ENCODE measurements at regions not wholly inside any gene's neighbourhood (a gene's known extent, or its start where the extent isn't known, plus 50 kb on each side); places are given as distances from the start of the nearest gene placed in this dataset.
A peak's percentile ranks its signal among the peaks of the same experiment; 100 is the strongest.

DNA sequence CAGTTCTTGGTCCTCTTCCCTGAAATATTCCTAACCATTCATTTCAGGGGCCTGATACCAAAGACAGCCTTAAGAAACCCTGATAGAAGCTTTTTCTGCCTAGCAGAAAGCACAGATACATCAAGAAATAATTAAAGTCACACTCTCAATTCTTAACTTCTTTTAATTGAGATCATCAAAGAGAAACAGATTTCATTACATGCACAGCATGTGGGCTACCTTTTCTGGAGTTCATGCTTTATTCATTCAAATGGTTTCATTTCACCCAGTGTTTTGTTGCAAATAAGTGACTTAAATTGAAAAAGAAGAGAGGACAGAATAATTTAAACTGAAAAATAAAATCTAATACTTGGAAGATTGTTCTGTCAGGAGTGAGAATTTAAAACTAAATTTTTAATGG, 192.6 kb upstream of the GGTLC1 start:
- intact Hi-C loops (cut with micrococcal nuclease) = no loop called here
- Mint-ChIP-seq H3K27ac (no peak overlapping the region), H3K9me3 (no peaks in the 10 kb centered on the region), H3K36me3 (no peaks in the 10 kb centered on the region), H3K4me3 (no peak overlapping the region), H3K27me3 (peaks cover 3% of the 10 kb centered on the region), H3K4me1 (ENCODE audit: low read depth) (no peaks in the 10 kb centered on the region)
- no peak for DNase-seq
- POLR2A ChIA-PET = no interaction called here
- CTCF ChIA-PET = no interaction called here

DNA sequence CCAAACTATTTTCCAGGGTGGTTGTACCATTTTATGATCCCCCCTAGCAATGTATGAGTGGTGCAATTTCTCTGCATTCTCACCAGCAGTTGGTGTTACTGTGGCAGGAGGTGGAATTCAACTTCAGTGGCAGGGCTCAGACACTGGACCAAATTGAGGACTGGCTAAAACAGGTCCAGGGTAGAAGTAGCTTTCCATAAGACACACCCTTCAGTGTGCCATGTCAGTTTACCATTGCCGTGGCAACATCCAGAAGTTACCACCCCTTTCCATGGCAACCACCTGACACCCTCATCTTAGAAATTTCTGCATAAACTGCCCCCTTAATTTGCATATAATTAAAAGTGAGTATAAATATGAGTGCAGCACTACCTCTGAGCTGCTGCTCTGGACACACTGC, 180.7 kb upstream of the GGTLC1 start:
- Mint-ChIP-seq H3K4me1 (ENCODE audit: low read depth) (no peaks in the 10 kb centered on the region), H3K4me3 (no peak overlapping the region), H3K9me3 (peaks cover 11% of the 10 kb centered on the region), H3K27ac (no peak overlapping the region), H3K36me3 (no peaks in the 10 kb centered on the region), H3K27me3 (peaks cover 13% of the 10 kb centered on the region)
- ChIA-PET CTCF (no interaction called here), POLR2A (no interaction called here)
- intact Hi-C loops (cut with micrococcal nuclease) = no loop called here
- DNase-seq = no peak

- intact Hi-C loops (cut with micrococcal nuclease) = no loop called here
Observed at GRCh38 chr20:24166412-24166811, 177.8 kb upstream of the GGTLC1 start.

DNA sequence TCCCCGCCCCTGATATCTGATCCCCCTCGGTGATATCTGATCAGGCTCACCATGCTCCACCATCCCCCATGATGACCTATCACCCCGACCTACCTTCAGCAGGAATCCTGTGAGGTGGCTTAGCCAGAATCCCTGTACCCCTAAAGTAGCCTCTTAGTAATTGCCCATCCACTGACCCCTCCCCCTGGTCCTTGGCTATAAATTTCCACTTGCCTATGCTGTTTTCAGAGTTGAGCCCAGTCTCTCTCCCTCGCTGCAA, 177.5 kb upstream of the GGTLC1 start:
- no peaks in the 10 kb centered on the region for H3K4me1 Mint-ChIP-seq (ENCODE audit: low read depth)
- H3K27ac Mint-ChIP-seq = no peak overlapping the region
- CTCF ChIA-PET = no interaction called here
- H3K9me3 Mint-ChIP-seq = no peaks in the 10 kb centered on the region
- POLR2A ChIA-PET = no interaction called here
- no peaks in the 10 kb centered on the region for H3K36me3 Mint-ChIP-seq
- no peak overlapping the region for H3K4me3 Mint-ChIP-seq
- DNase-seq = no peak
- no peaks in the 10 kb centered on the region for H3K27me3 Mint-ChIP-seq
- intact Hi-C loops (cut with micrococcal nuclease) = no loop called here

More at GRCh38 chr20:24166412-24166811, 177.8 kb upstream of the GGTLC1 start:
- peaks cover under 1% of the 10 kb centered on the region for H3K9me3 Mint-ChIP-seq
- H3K27me3 Mint-ChIP-seq = no peaks in the 10 kb centered on the region
- H3K4me3 Mint-ChIP-seq = no peak overlapping the region
- no peak for DNase-seq
- H3K27ac Mint-ChIP-seq = no peak overlapping the region
- no peaks in the 10 kb centered on the region for H3K4me1 Mint-ChIP-seq (ENCODE audit: low read depth)
- ChIA-PET CTCF (no interaction called here), POLR2A (no interaction called here)
- no peaks in the 10 kb centered on the region for H3K36me3 Mint-ChIP-seq

DNA sequence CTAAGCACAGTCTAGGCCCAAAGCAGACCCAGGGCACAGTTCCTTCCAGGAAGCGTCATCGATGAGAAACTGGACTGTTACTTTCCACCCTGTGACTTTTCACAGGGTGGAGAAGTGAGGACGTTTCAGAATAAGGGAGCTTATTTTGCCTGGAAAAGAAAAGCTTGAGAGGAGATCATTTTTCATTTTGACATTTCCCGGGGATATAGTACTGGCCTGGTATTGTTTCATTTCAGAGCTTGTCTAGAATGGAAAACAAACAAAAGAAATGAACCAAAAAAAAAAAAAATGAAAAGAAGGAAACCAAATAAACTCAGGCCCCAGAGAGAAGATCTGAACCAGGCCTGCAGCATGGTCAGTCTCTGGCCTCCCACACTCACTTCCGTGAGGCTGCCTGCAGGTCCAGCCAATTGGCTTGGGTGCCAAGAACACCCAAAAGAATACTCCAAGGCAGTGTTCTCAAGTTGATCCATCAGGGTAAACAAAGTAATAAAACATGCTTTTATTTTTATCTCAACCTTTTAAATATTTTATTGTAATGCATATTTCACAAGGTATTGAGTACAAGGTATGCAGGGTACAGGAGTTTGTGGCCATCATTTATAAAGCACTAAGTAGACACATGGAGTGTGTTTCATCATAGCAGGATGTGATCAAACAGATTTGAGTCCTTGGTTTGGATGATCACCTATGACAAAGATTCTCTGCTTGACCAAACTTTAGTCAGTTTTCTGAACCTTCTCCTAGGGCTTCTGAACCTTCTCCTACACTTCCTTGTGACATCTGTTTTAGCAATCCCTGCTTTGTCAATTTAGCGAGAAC, 176.9 kb upstream of the GGTLC1 start:
- Mint-ChIP-seq H3K9me3 (no peaks in the 10 kb centered on the region), H3K36me3 (no peaks in the 10 kb centered on the region), H3K27ac (no peak overlapping the region), H3K4me3 (no peak overlapping the region), H3K27me3 (no peaks in the 10 kb centered on the region), H3K4me1 (ENCODE audit: low read depth) (no peaks in the 10 kb centered on the region)
- ChIA-PET POLR2A (no interaction called here), CTCF (interaction anchor here (0.7 to 0.9 kb wide), 2 partner anchors 63 to 228 kb away, joined by 3 to 5 read pairs; no protein-coding TSS in a partner anchor)
- DNase-seq = no peak
- intact Hi-C loops (cut with micrococcal nuclease) = loop anchor here (2.0 kb wide), 1 partner anchor 63 kb away; no protein-coding TSS in a partner anchor

DNA sequence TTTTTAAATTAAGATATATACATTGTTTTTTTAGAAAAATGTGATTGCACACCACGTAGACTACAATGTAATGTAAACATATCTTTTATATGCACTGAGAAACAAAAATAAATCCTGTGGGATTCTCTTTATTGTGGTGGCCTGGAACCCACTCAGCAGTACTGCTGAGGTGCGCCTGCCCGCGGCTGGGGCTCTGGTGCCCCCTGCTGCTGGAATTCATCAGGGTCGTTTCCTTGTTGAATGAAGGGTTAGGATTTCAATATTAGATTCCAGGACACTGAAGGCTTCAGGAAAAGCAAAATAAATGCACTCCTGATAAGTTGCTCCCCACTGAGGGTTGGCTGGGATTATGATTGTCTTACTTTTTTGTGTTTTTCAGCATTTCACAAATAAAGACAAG, 175.8 kb upstream of the GGTLC1 start:
- H3K36me3 Mint-ChIP-seq = no peaks in the 10 kb centered on the region
- ChIA-PET POLR2A (no interaction called here), CTCF (interaction anchor here (0.9 kb wide), 1 partner anchor 227 kb away, joined by 5 read pairs; no protein-coding TSS in a partner anchor)
- no peak overlapping the region for H3K4me3 Mint-ChIP-seq
- H3K27ac Mint-ChIP-seq = no peak overlapping the region
- H3K4me1 Mint-ChIP-seq (ENCODE audit: low read depth) = no peaks in the 10 kb centered on the region
- no peaks in the 10 kb centered on the region for H3K27me3 Mint-ChIP-seq
- peak; percentile 47 for DNase-seq
- H3K9me3 Mint-ChIP-seq = no peaks in the 10 kb centered on the region
- intact Hi-C loops (cut with micrococcal nuclease) = loop anchor here (2.0 to 5.0 kb wide), 2 partner anchors 62 to 753 kb away; no protein-coding TSS in a partner anchor

DNA sequence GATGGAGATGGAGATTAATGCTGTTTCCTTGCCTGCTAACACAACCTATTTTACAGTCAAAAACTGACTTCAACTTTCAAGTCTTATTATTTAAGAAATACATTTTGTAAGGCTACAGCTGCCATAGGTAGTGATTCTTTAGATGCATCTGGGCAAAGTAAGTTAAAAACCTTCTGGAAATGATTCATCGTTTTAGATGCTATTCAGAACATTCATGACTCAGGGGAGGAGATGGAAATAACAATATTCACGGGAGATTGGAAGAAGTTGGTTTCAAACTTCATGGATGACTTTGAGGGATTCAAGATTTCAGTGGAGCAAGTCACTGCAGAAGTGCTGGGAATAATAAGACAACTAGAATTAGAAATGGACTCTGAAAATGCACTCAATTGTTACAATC, 174.9 kb upstream of the GGTLC1 start:
- Mint-ChIP-seq H3K9me3 (no peaks in the 10 kb centered on the region), H3K36me3 (no peaks in the 10 kb centered on the region), H3K27ac (no peak overlapping the region), H3K4me1 (ENCODE audit: low read depth) (no peaks in the 10 kb centered on the region), H3K27me3 (no peaks in the 10 kb centered on the region), H3K4me3 (no peak overlapping the region)
- DNase-seq = no peak
- intact Hi-C loops (cut with micrococcal nuclease) = loop anchor here (5.0 kb wide), 1 partner anchor 754 kb away; no protein-coding TSS in a partner anchor
- CTCF ChIA-PET = interaction anchor here (0.6 to 1.8 kb wide), 4 partner anchors 8 to 227 kb away, joined by 3 to 6 read pairs (median 3); no protein-coding TSS in a partner anchor
- POLR2A ChIA-PET = no interaction called here

DNA sequence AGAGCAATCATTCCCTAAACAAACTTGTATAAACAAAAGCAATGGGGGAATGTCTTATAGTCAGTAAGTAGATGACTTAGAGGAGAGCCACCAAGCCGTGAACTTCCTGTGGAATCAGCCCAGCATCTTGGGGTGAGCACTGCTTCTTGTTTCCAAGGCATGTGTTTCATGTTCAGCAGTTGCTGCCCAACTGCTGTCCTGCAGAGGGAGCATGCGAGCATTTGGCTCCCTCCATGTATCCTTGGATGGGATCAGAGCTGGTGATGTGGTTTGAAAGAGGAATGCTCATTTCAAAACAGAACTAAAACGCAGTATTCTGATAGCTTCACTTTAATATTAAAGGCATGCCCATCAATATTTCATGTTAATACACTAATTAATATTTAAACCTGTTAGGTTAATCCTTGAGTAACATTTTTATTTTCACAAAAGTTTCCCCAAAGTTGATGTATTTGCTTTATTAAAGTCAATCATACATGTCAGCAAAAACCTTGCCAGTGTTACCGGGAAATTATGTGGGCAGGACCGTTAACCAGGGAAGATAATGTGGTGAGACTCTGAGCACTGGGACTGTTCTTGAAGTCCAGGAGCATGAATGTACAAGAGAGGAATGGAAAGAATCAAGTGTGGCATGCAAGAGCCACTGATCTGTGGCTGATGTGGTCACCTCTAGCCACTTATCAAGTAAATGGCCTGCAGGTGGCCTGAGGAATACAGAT, 172.1 kb upstream of the GGTLC1 start:
- H3K4me1 Mint-ChIP-seq (ENCODE audit: low read depth) = no peaks in the 10 kb centered on the region
- DNase-seq = peak; percentile 21
- ChIA-PET CTCF (interaction anchor here (0.8 to 1.6 kb wide), 4 partner anchors 11 to 757 kb away, joined by 3 to 7 read pairs (median 4); no protein-coding TSS in a partner anchor), POLR2A (no interaction called here)
- no peak overlapping the region for H3K27ac Mint-ChIP-seq
- no peaks in the 10 kb centered on the region for H3K36me3 Mint-ChIP-seq
- no peaks in the 10 kb centered on the region for H3K9me3 Mint-ChIP-seq
- intact Hi-C loops (cut with micrococcal nuclease) = loop anchor here (5.0 kb wide), 1 partner anchor 757 kb away; no protein-coding TSS in a partner anchor
- no peaks in the 10 kb centered on the region for H3K27me3 Mint-ChIP-seq
- H3K4me3 Mint-ChIP-seq = no peak overlapping the region

DNA sequence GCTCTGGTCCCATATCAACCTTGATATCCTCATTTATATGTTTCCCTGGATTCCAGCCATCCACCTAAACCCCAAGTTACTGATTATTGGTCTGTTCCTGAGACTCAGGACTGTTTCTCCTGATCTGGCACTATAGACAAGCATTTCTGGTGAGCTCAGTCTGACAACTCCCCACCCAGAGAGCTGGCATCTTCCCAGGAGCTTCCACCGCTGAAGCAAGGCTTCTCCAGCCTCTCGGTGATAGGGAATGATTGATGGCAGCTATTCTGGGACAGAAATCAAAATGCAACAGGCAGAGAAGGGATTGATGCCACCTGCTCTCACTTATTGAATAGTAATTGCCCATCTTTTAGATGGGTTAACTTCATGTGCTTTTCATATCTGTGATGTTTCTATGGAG, 169.7 kb upstream of the GGTLC1 start:
- intact Hi-C loops (cut with micrococcal nuclease) = no loop called here
- Mint-ChIP-seq H3K27ac (no peak overlapping the region), H3K4me1 (ENCODE audit: low read depth) (no peaks in the 10 kb centered on the region), H3K36me3 (no peaks in the 10 kb centered on the region), H3K9me3 (no peaks in the 10 kb centered on the region), H3K4me3 (no peak overlapping the region), H3K27me3 (peaks cover 3% of the 10 kb centered on the region)
- no peak for DNase-seq
- ChIA-PET POLR2A (no interaction called here), CTCF (interaction anchor here (0.6 kb wide), 1 partner anchor 152 kb away, joined by 3 read pairs; no protein-coding TSS in a partner anchor)

DNA sequence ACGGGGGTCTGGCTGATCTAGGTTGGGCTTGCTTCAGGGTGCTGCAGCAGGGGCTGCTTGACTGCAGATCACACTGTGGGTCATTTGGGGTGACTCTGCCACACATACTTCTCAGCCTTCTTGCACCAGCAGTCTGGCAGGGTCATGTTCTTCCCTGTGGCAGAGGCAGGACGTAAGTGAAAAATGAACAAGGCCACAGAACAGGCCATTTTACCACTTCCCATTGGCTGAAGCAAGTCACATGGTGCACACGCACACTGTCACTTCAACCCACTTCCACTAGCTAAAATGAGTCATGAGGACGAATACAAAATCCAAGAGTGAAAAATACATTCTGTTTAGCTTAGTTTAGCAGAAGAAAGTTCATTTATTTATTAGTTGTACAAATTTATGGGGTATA, 168.6 kb upstream of the GGTLC1 start:
- intact Hi-C loops (cut with micrococcal nuclease) = no loop called here
- Mint-ChIP-seq H3K9me3 (no peaks in the 10 kb centered on the region), H3K27ac (no peak overlapping the region), H3K4me1 (ENCODE audit: low read depth) (no peaks in the 10 kb centered on the region), H3K36me3 (no peaks in the 10 kb centered on the region), H3K27me3 (peaks cover 6% of the 10 kb centered on the region), H3K4me3 (no peak overlapping the region)
- ChIA-PET CTCF (no interaction called here), POLR2A (no interaction called here)
- peak; percentile 27 for DNase-seq

- Mint-ChIP-seq H3K4me1 (ENCODE audit: low read depth) (no peaks in the 10 kb centered on the region), H3K36me3 (no peaks in the 10 kb centered on the region), H3K27me3 (peaks cover 10% of the 10 kb centered on the region), H3K27ac (no peak overlapping the region), H3K9me3 (peaks cover 5% of the 10 kb centered on the region), H3K4me3 (no peak overlapping the region)
- ChIA-PET POLR2A (no interaction called here), CTCF (no interaction called here)
- DNase-seq = no peak
- intact Hi-C loops (cut with micrococcal nuclease) = no loop called here
Observed at GRCh38 chr20:24153101-24154040, 164.8 kb upstream of the GGTLC1 start.

All from activated CD4-positive, alpha-beta memory T cell treated with anti-CD3 and anti-CD28 coated beads for 36 hours (primary cell).